ENCODE measurements at regions not wholly inside any gene's neighbourhood (a gene's known extent, or its start where the extent isn't known, plus 50 kb on each side); places are given as distances from the start of the nearest gene placed in this dataset.

GRCh38 chr3:187902041-187902471, 156.8 kb upstream of the BCL6 start:
- TF ChIP-seq, protein P1, sequence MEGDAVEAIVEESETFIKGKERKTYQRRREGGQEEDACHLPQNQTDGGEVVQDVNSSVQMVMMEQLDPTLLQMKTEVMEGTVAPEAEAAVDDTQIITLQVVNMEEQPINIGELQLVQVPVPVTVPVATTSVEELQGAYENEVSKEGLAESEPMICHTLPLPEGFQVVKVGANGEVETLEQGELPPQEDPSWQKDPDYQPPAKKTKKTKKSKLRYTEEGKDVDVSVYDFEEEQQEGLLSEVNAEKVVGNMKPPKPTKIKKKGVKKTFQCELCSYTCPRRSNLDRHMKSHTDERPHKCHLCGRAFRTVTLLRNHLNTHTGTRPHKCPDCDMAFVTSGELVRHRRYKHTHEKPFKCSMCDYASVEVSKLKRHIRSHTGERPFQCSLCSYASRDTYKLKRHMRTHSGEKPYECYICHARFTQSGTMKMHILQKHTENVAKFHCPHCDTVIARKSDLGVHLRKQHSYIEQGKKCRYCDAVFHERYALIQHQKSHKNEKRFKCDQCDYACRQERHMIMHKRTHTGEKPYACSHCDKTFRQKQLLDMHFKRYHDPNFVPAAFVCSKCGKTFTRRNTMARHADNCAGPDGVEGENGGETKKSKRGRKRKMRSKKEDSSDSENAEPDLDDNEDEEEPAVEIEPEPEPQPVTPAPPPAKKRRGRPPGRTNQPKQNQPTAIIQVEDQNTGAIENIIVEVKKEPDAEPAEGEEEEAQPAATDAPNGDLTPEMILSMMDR (conservative IDR thresholded peaks at IDR 0.05) = no peak
- TF ChIP-seq ZFX (IDR thresholded peaks at IDR 0.05) = no peak
